Stimulated activated naive CD4-positive, alpha-beta T cell (primary cell): ENCODE measurements at regions not wholly inside any gene's neighbourhood (a gene's known extent, or its start where the extent isn't known, plus 50 kb on each side); places are given as distances from the start of the nearest gene placed in this dataset.

Source experiments
- DNase-seq, 6 experiments: peaks; one replicate each; lab custom pipeline; 2025; lab: John Stamatoyannopoulos, UW

GRCh38 chr2:56709181-56709580, 525.4 kb downstream of the CCDC85A start:
- no peak for DNase-seq

- DNase-seq: no peak
These were observed 529.4 kb downstream of the CCDC85A start for GRCh38 chr2:56713161-56713676.

DNA sequence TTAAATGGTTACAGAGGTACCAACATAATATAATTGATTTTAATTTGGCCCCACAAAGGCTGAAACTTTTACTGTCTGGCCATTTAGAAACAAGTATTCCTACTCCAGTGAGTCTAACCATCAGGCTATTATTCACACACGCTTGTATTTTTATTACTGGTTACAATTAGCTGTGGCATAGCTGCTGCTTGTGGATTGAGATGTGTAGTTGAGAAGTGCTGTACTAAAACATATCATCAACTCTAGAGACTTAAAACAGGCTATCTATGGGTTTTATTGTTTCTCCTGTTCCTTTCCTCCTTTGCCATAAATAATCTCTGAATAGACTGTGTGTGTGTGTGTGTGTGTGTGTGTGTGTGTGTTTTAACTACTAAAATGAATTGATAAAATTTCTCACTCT, 530.2 kb downstream of the CCDC85A start:
- no peak for DNase-seq

- no peak for DNase-seq
These were observed 530.6 kb downstream of the CCDC85A start for GRCh38 chr2:56714400-56714799.

DNA sequence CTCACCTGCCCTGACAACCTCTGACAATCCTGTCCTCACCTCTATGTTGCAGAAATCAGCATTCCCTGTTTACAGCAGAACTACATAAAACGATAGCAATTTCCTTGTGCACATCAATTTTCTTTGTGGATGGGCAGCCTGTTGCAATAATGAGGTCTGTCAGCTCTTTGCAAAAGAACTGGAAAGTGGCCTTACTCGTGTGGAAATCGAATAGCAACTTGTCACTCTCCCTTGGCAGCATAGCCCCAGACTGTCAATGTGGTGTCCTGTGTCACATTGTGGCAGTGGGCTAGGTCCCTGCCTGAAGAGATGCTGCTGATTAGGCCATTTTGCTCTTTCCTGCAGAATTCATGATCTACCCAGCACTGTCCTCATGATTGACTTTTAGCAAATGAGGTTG, 531.9 kb downstream of the CCDC85A start:
- no peak for DNase-seq

DNA sequence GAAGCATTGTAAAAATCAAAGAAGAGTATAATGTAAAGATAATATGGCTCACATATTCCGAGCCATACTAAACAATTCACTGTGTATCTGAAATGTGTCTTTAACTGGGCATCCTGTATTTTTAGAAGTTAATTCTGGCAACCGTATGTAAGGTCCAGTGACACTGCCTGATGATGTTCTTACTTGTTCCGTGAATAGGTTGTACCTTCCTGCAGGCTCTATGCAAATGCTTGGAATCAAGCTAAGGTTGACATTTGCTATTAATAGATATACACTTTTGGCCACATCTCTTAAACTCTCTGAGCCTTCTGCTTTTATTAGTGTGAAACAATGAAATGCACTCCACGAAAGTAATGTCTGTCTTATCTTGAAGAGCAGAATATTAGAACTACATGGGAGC, 534.6 kb downstream of the CCDC85A start:
- no peak for DNase-seq

DNA sequence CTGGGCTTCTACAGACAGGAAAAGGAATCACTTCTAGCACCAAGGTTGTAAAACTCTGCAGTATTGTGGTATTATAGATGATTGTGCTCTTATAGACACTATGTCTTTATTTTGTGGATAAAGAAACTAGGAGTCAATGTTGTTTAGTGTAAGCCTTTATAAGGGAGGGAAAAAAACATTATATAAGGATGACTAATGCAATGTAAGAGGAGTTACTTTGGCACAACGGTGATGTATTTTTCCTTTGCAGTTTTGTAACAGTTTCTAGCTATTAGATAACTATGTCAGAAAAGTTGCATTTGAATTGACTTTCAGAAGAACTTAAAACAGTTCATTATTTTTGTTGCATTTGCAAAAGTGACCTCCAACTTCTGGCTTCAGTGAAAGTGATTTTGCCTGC, 545.4 kb downstream of the CCDC85A start:
- no peak for DNase-seq

DNA sequence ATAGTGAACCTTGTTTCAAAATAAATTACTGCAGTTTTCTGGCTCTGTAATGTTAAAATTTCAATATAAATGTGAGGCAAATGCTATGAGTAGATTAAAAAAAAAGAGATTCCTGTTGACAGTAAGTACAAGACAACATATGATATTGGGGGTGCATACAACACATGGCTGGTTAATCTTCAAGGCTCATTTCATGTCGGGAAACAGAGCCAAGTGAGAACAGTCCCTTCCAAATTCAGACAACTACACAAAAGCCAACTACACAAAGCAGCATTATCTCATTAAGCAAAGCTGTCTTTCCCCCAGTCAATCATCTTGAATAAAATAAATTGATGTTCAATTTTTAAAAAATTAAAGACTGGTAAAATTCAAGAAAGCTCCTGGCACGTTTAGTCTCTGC, 549.2 kb downstream of the CCDC85A start:
- no peak for DNase-seq

DNA sequence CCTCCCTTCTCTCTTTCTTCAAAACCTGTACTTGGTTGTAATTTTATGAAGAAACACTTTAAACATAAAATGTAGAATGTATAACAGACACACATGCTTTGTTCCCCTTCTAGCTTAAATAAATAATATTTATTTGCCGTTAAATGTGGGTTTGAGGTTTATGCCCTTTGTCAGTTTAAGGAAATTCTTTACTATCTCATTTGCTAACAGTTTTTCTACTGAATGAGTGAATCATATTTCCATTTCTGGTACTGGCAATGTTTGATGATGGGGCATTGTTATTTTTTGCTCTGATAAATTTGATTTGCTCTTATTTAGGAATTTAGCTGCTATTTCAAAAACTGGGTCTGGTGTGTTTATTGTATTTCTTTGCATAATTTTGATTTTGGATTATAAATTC, 555.6 kb downstream of the CCDC85A start:
- DNase-seq: no peak

GRCh38 chr2:56741601-56742102, 557.9 kb downstream of the CCDC85A start:
- DNase-seq: no peak

- no peak for DNase-seq
These were observed 560.0 kb downstream of the CCDC85A start for GRCh38 chr2:56743807-56744206.

- no peak for DNase-seq
These were observed 565.5 kb downstream of the CCDC85A start for GRCh38 chr2:56749152-56749752.

DNA sequence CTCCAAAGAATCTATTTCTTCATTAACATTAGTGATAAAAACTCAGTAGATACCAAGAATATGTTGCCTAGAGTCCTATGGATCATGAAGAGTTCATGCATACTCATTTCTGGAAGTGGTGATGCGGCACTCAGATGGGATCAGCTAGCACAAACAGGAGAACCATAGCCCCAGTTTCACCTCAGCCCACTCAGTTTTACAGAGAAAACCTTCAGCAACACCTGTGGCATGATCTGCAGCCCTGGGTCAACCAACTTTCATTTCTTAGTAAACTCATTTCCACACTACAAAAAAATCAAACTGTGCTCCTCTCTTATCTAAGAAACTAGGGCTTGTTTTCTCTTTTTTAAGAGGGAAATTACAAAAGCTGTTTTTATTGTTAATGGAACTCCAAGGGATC, 569.4 kb downstream of the CCDC85A start:
- no peak for DNase-seq

DNA sequence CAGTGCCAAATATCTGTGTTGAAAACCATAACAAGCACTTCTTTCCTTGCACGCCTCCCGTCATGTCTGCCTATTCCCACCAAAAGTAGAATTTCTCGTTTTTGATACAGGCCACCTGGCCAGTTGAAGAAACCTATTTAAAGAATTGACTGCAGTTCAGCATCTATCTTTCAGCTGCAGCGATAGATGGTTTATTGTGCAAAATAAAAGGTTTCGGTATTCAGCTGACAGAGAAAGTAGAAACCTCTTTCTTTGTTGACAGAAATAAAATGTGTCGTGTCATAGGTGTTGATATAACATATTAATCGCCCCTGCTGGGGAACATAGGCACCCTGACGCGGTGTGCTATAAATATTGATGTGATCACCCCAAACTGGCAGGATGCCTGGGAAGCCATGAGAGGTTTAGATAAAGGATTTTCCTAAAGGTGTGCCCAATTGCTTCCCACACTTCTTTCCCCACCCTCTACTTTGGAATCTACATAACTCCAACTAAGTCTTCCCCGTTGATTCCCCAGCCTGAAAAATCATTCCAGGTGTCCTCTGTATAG, 570.4 kb downstream of the CCDC85A start:
- no peak for DNase-seq

GRCh38 chr2:56754627-56755026, 570.8 kb downstream of the CCDC85A start:
- no peak for DNase-seq

DNA sequence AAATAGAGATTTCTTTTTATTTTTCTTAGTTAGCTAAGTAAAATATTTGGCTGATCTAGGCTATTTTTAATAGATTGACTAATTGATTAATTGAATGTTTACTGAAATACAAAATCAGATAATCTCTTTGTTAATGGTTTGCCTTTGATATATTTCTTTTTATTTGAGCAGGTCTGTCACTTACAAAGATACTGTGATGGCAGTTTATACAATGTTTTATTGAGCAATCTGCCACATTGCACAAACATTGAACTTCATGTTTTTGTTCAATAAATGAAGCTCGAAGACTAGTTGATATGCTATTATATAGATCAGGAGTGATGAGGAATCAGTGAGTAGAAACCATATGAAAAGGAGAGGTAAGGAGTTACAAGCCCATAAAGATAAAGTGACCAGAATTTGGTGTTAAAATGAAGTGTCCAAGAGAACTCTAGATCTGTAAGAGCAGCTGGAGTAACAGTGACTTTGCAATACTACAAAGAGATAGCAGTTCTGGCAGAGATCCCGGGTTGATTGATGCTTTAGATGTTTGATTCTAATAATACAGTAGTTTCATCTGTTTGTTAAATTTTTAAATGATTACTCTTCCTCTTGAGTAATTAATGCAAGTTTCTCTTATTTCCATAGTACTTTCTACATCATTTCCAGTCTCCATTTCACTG, 574.2 kb downstream of the CCDC85A start:
- no peak for DNase-seq

GRCh38 chr2:56763683-56764082, 579.9 kb downstream of the CCDC85A start:
- no peak for DNase-seq

- DNase-seq: no peak
These were observed 585.2 kb downstream of the CCDC85A start for GRCh38 chr2:56768973-56769372.

DNA sequence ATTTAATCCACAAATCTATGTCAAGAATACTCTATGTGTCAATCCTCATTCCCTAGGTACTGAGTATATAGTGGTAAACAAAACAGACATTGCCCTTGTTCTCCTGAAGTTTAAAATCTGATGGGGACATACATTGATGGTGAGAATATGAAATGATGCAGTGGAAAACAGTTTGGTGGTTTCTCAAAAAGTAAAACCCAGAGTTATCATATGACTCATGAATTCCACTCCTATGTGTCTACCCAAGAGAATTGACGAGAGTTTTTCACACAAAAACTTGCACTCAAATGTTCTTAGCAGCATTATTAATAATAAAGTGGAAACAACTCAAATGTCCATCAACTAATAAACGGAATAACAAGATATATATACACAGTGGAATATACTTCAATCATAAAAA, 586.7 kb downstream of the CCDC85A start:
- DNase-seq: no peak

DNA sequence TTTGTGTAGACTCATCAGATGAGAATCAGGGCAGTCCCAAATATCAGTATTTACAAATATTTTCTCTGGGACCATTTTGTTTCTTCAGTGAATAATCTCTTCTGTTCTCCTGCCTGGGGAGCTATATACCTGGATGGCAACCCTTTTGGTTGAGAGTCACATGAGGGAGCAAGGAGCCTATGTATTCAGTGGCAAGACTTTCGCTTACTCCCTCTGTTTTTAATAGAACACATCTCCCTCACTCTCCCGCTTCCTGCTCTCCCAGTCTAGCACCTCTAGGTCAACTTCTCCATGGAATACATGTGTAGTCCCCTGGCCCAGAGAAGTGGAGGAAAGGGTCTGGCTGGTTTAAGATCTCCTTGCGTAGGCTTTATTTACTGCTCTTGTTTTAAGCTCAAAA, 600.3 kb downstream of the CCDC85A start:
- DNase-seq: no peak

DNA sequence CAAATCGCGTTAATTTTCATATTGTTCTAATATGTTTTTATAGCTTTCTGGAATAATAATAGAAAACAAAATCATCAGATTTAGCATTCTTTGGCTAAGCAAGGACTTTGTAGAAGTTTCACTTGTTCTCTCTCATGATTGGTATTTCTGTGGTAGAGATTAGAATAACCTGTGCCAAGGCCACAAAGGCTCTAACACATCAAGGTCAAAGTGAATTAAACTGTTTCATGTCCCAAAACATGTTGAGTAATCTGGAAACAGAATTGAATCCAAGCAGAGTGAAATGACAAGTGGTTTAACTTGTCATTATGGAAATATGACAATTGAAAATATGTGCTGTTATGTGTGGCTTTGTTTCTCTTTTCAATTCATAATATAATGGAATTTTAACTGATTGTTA, 617.4 kb downstream of the CCDC85A start:
- DNase-seq: no peak

DNA sequence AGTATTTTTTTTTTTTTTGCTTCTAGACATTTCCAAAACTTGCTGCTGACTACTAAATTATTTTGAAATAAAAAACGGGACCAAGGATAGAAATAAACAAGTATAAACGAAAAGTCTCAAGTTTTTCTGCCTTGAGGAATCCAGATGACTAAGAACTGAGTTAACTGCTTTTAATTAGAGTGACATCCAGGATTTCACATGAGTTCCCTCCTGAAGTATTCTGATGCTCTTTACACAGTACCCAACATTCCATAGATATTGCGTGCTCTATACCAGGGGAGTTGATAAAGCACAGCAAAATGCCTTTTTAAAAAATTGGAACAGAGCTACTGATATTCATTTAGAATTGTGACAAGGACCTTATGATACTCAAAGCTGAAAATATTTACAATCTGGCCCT, 618.0 kb downstream of the CCDC85A start:
- DNase-seq: no peak

- DNase-seq: no peak
These were observed 619.8 kb downstream of the CCDC85A start for GRCh38 chr2:56803596-56803995.
